RKO (cell line): ENCODE measurements at regions not wholly inside any gene's neighbourhood (a gene's known extent, or its start where the extent isn't known, plus 50 kb on each side); places are given as distances from the start of the nearest gene placed in this dataset.
"Not testable (repeated sequence)": the region's sequence is repeated elsewhere in the genome, so short reads cannot be mapped to it uniquely, and the experiment has no call there.

ENCODE experiments used
- DNase-seq: peaks from one replicate; pipeline ENCODE4 v3.0.0-alpha.2; 2016; ENCODE audit warnings: low spot score

DNA sequence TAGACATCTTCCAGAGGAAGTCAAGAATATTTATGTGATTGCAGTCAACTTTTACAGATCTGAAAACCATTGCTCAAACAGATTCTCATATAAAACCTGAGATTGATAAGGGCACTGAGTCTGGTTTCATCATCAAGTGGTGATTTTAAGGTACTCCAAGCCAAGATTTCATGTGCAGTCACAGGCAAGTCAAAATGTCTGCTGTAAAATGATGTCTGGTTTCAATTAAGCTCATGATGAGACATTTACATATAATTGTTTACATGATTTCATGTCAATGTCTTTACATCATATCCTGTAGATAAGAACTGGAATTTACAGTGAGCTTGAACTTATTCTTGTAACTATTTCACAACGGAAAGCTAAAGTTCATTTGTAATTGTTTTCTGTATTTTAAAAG is 1215.5 kb downstream of the ROBO2 start:
- DNase-seq = peak; percentile 5

DNA sequence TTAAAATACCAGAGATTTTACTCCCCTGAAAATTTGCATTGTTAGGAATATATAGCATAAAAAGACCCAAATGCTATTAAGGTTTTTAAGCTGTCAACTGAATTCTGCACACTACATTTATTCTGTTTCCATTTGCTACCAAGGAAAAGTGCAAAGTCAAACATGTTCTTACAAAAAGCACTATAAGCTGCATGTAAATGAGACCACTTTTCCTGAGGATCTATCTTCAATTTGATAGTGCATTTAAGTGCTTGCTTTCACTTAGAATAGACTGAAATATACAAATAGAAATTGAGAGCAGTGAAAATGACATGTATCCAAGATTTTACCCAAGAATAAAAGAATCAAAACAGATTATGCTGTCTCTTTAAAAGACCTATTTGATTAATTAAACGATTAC is 1216.2 kb downstream of the ROBO2 start:
- no peak for DNase-seq

DNA sequence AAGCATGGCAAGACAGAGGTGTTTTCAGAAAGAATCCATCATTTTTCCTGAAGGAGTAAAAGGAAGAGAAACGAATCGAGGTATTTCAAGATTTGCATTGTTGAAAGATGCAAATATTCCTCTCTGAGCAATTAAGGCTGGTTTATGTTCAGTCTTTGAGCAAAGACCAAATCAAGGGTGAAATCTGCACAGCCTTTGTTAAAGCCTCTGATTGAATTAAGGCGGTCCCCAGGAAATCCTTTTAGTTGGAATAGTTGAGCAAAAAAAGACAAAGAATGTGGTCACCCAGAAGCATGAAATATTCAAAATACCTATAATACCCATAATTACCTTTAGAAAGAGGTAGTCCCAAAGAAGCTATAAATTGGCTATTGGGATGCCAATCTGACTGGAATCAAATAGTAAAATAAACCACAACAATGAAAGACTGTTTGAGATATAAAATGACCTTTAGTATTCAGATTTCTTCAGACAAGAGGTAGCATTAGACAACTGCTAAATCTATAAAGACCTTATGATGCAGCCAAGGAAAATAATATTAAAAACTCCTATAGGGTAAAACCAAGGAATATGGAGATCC is 1218.1 kb downstream of the ROBO2 start:
- no peak for DNase-seq

DNA sequence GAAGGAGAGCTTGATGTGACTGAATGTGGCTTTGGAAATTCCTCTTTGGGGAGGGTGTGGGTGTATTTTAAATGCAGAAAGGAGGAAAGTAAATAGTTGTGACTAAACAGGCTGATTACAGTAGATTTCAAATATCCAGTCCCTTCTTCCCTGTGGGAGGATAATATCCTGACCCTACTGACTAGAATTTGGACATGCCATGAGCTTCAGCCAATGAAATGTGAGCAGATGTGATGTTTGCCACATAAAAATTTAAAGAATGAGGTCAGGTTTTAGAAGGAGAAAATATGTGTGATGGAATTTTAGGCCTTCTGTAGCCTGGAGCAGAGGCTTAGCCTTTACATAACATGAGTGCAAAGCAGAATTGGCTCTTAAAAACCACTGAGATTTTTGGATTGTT is 1218.9 kb downstream of the ROBO2 start:
- no peak for DNase-seq

DNA sequence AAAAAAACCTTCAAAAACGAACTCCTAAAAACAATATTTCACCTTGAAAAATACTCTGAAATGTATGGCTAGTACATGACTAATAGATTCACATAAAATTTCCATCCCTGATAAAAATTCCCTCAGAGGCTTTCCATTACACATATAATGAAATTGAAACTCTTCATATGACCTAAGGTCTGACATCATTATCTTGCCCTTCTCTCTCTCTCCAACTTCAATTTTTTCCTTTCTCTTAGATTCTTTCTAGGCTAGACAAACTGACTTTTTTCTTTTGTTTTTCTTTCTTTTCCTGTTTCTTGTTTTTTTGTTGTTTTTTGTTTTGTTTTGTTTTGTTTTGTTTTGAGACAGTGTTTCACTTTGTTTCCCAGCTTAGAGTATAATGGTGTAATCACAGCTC is 1220.5 kb downstream of the ROBO2 start:
- DNase-seq = no peak

DNA sequence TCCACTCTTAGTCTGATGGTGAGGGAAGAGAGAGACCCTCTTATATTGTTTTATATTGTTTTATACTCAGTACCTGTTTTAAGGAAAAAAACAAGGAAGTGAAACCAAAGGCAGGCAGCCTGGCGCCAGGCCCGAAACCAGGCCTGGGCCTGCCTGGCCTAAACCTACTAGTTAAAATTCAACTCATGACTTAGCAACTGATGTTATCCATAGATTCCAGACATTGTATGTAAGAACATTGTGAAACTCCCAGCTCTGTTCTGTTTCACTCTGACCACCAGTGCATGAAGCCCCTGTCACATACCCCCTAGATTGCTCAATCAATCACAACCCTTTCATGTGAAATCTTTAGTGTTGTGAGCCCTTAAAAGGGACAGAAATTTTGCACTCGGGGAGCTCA is 1226.7 kb downstream of the ROBO2 start:
- DNase-seq = not testable (repeated sequence)

DNA sequence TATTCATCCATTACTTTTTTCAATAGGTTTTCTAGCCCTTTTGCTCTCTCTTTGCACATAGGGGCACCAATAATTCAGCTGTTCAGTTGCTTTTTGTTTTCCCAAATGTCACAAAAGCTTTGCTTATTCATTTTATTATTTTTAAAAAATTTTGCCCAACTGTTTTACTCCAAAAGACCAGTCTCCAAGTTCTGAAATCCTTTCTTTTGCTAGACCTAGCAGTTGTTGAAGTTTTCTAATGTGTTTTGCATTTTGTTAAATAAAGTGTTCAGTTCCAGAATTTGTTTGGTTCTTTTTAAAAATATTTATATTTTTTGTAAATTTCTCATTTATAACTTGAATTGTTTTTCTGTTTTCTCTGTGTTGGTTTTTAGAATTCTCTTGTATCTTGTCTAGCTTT is 1227.3 kb downstream of the ROBO2 start:
- DNase-seq = no peak

DNA sequence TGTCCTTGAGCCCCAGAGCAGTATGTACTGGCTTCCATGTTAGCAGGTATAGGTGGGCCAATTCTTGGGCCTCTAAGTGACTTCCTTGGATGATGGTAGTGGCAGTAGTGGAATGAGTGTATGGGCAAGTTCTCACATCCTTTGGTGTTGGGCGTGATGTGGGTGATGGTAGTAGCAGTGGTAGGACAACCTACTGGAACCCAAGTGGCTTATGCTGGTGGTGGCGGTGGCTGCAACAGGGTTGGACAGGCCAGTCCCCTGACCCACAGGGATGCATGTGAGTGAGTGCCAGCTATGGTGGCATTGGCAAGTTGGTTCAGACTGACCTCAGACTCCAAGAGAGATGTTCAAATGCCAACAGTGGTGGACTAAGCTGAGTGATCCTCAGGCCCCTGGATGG is 1228.2 kb downstream of the ROBO2 start:
- no peak for DNase-seq

DNA sequence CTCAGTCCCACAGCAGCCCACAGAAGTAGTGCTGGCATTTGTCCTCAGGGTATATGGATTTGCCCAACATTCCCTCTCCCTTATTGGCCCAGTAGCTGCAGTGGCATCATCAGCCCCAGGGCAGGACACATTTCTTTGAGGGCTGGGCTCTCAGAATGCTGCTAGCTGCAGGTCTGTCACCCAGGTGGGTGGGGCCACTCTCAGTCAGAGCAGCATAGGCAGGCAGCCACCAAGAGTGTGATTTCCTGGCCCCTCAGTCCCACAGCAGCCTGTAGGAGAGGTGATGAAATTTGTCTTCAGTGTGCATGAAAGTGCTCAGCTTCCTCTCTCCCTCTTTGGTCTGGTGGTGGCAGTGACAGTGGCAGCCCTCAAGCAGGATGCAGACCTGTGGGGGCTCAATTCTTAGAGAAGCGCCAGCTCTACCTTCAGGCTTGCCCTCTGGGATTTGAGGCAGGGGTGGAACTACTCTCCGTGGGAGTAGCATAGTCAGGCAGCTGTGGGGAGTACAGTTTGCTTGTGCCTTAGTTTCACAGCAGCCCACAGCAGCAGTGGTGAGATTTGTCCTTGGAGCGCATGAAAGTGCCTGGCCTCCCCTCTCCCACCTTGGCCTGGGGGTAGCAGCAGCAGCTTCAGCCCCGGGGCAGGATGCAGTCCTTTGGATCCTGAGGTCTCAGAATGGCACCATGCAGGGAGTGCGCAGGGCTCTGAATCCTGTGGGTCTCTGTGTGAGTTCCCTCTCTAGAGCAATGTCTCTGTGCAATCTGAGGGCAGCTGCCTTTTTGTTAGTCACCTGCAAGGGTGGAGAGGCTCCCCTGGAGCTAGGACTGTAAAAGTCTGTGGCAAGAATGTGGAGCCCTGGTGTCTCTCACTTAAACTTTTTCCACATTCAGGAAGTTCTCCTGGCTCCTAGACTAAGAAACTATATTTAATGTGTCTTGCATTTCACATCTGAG is 1229.1 kb downstream of the ROBO2 start:
- DNase-seq = no peak

DNA sequence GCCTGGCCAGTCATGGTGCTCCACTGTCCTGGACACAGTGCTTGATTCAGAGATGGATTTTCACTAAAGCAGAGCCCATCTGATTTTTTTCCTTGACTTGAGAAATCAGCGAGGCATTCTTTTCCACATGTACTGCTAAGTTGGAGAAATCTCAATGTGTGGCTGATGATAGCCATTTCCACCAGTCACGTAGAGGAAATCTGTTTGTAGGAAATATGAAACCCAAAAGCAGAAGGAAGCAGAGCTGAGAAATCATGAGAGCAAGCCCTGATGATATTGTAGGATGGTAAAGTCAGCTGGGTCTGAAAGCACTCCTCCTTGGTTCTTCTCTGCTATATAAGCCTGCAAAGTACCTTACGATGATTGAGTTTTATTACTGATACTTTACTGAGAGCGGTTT is 1233.4 kb downstream of the ROBO2 start:
- no peak for DNase-seq

DNA sequence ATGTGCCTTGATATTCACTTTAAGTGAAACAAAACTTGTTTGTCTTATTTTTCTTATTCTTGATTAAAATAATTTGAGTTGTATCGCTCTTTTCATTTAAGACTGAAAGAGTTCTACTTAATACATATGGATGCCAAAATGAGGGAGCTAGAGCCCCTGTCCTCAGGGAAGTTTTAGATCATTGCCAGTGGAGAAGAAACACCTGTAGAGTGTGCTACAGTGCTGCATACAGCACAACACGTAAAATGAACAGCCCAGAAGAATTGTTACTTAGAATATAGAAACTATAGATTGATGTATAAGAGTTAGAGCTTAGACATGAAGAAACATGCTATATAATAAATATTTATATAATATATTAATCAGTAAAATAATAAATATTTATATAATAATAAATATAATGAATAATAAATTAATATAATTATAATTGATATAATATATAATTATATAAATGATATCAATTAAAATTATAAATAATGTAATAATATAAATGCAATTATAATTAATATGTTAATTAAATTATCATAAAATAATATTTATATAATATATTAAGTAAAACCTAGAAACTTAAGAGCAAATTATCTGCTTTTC is 1234.7 kb downstream of the ROBO2 start:
- no peak for DNase-seq

DNA sequence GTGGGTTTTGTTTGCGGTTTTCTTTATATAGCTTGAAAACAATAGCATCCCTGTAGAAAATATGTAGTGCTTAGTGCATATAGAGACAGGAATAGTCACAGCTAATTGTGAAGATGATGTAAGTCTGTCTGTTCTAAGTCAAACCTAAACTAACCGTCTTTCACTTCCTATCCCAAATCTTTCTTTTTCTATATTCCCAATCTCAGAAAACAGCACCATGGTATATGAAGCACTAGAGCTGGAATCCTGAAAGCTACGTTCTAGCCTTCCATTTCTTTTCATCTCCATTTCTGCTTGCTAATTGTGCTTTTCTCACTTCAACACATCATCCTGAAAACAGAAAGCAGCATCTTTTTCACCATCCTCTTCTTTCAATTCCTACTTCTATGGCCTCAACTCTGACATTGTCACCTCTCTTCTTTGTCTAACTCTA is 1235.5 kb downstream of the ROBO2 start:
- DNase-seq = no peak

DNA sequence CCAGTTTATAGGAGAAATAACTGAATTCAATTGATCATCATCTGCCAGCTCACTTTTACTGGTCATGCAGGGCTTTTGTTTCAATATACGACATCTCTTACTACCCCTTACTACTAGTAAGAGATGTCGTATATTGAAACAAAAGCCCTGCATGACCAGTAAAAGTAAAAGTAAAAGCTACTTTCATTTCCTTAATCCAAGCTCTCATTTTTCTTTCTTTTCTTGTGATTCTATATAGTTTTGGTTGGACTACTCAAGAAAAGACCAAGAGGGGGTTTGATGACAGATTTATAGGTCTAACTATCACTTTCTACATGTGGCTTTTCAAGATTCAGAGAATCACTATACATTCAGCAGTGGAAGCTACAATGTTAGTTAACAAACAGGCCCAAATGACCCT is 1237.3 kb downstream of the ROBO2 start:
- no peak for DNase-seq

DNA sequence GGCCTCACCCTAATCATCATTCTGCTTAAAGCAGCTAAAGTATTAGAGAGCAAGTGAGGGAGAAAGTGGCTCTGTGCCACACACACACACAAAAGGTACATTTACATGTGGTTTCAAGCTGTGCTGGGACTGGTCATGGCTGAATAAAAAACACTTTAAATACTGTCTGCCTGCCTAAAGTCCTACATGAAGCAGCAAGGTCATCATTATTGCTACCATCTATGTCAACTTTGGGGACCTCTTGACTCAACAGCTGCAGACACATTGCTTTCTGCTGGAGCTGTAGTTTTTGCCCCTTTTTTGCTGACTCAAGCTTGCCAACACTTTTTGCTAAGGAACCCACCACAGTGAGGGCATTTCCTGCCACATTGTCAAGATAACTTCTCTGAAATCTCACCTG is 1237.9 kb downstream of the ROBO2 start:
- no peak for DNase-seq

DNA sequence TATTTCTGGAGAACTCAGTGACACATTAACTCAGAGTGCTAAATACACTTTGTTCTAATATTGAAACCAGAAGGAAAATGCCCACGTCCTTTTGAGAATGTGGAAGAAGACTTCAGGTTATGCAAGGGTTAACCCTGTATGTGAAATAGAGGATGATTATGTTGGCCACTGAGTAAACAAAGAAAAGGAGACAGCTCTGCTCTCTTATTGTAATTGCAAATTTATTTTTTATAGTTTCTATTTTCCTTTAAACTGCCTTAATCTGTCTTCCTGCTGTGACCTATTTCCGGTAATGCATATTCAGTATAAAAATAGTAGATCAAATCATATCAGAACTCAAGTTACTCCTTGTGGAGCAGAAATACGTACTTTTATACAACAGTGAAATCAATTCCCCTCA is 1239.2 kb downstream of the ROBO2 start:
- no peak for DNase-seq

DNA sequence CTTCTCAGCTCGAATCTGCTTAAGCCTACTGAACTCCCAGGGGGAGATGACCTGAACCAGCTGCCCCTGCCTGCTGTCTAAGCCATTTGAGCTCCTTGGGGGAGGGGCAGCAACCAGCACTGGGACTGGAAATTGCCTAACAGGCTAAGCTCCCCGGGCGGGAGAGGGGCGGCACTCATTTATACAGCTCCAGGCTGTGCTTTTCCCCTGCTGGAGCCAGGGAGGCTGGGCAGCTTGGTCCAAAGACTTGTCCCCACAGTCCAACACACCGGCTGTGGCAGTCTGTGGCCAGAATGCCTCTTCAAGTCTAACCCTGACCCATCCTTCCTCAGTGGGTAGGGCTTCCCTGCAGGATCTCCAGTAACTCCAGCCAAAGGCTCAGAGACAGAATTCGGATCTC is 1241.5 kb downstream of the ROBO2 start:
- no peak for DNase-seq

DNA sequence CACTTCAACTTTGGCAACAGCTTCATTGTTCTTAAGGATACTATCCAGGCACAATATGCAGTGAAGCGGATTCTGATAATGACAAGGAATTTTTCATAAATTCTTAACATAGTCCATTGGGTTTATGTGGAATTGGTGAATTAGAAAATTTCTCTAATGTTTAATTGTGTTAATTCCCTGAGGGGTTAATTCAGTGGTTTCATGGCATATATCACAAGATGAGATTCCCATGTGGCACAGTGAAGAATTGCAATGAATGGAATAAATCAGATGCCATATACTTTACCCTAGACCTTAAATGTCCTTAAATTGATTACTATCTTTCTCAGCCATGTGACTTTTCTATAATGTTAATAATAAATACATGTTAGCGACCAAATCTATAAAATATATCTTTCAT is 1244.1 kb downstream of the ROBO2 start:
- DNase-seq = no peak

DNA sequence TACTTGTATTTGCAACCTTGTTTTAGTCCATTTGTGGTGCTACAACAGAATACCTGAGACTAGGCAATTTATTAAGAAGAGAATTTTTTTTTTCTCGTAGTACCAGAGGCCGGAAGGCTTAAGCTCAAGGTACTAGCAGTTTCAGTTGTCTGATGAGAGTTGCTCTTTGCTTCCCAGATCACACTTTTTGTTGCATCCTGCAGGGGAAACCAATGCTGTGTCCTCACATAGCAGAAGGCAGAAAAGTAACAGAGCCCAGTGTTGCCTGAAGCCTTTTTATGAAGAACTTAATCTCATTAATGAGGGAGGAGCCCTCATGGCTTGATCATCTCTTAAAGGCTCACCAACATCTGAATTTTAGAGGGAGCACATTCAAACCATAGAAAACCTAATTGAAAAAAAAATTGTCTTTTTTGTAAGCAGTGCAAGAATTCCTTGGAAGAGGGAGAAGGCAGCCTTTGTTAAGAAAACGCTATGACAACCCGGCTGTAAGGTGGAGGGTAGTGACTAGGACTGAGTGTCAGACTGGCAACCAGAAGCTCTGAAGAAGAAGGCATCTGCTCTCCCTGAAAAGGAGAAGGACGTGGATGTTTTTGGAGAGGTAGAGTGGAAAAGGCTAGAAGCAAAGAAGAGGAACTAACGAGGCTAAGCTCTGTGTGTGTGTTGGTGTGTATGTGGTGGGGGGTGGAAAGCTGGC is 1245.3 kb downstream of the ROBO2 start:
- no peak for DNase-seq

DNA sequence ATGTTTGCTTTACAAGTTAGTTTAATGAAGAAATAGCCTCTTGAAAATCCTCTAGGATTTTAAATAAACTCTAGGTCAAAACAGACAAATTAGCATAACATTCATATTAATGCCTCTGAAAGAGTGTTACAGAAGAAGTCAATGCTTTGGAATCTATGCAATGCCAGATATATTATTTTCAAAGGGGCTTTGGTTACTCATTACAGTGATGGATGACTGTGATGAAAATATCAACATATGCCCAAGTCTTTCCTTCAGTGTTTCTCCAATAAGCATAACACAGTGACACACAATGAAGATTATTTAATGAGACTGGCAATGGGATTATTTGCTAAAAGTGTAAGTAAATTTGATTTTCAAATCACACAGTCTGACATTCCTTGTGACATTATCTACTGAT is 1247.2 kb downstream of the ROBO2 start:
- no peak for DNase-seq

DNA sequence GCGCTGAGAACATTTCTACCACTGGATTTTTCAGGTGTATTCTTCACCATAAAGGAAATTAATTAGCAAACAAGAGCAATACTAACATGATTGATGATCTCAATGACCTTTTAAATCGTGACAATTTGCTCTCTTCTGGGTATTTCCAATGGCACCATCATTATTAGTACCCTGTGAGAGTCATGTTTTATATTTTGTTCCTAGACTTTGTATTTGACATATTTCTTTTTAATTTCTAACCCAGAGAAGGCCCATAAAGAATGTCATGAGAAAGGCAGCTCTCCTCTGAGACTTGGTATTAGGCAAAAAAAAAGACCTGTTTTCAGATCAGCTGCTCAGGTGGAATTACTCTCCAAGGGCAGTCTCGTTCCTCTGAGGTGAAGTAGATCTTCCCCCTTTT is 1253.4 kb downstream of the ROBO2 start:
- no peak for DNase-seq

DNA sequence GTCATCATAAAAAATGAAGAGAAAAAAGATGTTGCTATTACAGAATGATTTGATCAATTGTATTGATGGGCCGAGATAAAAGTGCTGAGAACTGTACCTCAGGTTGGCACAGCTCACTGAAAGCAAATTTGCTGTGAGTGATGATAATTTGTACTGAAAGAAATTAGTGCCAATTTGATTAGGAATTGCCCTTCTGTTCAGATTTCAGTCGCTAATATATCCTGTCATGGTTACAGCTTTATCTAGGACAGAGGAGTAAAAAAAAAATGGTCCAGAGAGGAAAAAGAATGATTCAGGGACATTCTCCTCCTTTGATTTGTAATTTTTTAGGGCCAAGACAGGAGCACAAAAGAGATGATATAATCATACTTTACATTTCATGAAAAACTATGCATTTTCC is 1264.2 kb downstream of the ROBO2 start:
- DNase-seq = no peak

DNA sequence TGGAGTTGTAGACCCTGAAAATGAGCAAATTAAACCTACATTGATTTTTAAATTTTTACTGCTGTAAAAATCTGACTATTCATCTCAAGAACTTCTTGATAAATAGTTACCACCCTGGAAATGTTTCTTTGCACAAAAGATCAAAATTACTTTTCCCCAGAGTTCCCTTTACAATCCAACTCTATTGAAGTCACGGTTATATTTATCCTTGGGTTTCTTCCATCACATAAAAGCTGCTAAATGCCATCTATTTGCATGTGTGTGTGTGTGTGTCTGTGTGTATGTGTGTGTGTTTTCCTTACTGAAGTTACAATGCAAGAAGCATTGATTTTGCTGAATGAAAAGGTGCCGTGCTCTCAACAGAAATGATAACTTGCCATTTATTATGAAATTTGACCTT is 1273.0 kb downstream of the ROBO2 start:
- DNase-seq = no peak

DNA sequence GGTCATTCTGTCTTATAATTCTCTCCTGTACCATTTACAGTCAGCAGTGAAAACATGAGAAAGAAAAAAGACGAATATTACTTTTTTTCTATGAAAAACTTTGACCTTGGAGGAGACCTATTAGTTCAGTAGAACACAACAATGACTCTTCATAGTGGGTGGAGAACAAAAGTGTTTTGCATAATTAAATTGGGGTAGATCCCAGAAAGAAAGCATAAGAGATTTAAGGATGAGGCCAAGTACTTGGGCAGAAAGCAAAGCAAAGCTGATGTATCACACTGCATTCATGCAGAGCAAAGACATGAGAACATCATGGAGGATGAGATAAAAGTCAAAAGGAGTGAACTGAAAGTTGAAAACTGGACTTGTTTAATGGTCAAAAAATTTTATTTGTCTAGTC is 1273.4 kb downstream of the ROBO2 start:
- no peak for DNase-seq
